ENCODE measurements at regions not wholly inside any gene's neighbourhood (a gene's known extent, or its start where the extent isn't known, plus 50 kb on each side); places are given as distances from the start of the nearest gene placed in this dataset.

DNA sequence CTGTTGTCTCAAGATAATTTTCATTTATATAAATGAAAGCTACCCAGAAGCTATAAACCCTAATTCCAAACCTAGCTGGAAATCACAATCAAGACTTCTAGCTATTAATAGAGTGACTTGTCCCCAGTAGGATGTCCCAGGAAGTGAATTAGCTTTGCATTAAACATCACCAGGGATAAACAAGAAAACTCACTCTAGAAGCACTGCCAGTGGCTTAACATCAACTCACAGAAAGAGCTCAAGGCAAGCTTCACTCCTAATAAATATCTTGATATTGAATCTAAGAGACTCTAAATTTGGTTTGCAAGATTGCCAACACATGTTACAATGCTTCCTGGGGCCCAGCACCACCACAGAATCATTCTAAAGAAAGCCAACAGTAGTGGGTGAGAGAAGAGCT is 468.7 kb upstream of the FAM241A start:
- no peaks in the 10 kb centered on the region for H3K36me3 ChIP-seq (ENCODE audit: control insufficient read depth, insufficient read depth, low read length)
- H3K27me3 ChIP-seq (replicated peaks; ENCODE audit: control insufficient read depth, insufficient read depth, low read length), result no peaks in the 10 kb centered on the region
- H3K4me1 ChIP-seq, result no peaks in the 10 kb centered on the region
- Mint-ChIP-seq H3K4me3 (ENCODE audit: unreplicated experiment) (no peak overlapping the region), H3K27me3 (ENCODE audit: insufficient read depth, unreplicated experiment) (peaks cover 3% of the 10 kb centered on the region), H3K4me1 (ENCODE audit: low read depth, unreplicated experiment) (no peaks in the 10 kb centered on the region), H3K27ac (ENCODE audit: unreplicated experiment) (no peak overlapping the region), H3K9me3 (ENCODE audit: unreplicated experiment) (no peaks in the 10 kb centered on the region), H3K36me3 (ENCODE audit: insufficient read depth, unreplicated experiment) (no peaks in the 10 kb centered on the region)
- no TSS peak for BruUV-seq (replicated peaks)
- TF ChIP-seq, protein P1, sequence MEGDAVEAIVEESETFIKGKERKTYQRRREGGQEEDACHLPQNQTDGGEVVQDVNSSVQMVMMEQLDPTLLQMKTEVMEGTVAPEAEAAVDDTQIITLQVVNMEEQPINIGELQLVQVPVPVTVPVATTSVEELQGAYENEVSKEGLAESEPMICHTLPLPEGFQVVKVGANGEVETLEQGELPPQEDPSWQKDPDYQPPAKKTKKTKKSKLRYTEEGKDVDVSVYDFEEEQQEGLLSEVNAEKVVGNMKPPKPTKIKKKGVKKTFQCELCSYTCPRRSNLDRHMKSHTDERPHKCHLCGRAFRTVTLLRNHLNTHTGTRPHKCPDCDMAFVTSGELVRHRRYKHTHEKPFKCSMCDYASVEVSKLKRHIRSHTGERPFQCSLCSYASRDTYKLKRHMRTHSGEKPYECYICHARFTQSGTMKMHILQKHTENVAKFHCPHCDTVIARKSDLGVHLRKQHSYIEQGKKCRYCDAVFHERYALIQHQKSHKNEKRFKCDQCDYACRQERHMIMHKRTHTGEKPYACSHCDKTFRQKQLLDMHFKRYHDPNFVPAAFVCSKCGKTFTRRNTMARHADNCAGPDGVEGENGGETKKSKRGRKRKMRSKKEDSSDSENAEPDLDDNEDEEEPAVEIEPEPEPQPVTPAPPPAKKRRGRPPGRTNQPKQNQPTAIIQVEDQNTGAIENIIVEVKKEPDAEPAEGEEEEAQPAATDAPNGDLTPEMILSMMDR (IDR thresholded peaks at IDR 0.05; ENCODE audit: insufficient read depth in 1 of 2, low read depth in 1 of 2, low read length in 1 of 2, severe bottlenecking in 1 of 2, unreplicated experiment in 1 of 2), result no peak
- H3K4me3 ChIP-seq (ENCODE audit: low read depth, low read length), result no peak overlapping the region
- intact Hi-C loops (cut with micrococcal nuclease; ENCODE audit: unreplicated experiment), result no loop called here
- H3K9me3 ChIP-seq, result no peaks in the 10 kb centered on the region
- DNase-seq, result no peak
- CTCF ChIA-PET, result no interaction called here
- POLR2A ChIA-PET, result no interaction called here

DNA sequence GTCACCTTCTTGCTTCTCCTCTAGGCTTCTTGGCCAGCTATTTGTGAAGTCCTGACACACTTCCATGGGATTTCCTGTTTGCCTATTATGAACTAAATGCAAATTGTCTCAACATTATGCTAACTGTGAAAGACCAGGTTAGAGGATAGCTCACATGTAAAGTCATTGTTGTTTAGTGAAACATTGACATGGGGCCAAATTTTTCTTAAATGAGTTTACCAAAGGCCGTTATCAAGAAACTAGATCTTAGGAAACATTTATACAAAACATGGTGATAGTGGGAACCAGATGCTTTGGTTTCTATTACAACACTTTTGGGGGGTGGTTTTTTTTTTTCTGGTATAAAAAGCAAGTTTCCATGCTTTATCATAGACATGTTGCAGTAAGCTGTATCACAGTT is 466.8 kb upstream of the FAM241A start:
- Mint-ChIP-seq H3K27ac (ENCODE audit: unreplicated experiment) (no peak overlapping the region), H3K9me3 (ENCODE audit: unreplicated experiment) (no peaks in the 10 kb centered on the region), H3K27me3 (ENCODE audit: insufficient read depth, unreplicated experiment) (peaks cover 3% of the 10 kb centered on the region), H3K36me3 (ENCODE audit: insufficient read depth, unreplicated experiment) (no peaks in the 10 kb centered on the region), H3K4me3 (ENCODE audit: unreplicated experiment) (no peak overlapping the region), H3K4me1 (ENCODE audit: low read depth, unreplicated experiment) (no peaks in the 10 kb centered on the region)
- no TSS peak for BruUV-seq (replicated peaks)
- H3K4me1 ChIP-seq, result no peaks in the 10 kb centered on the region
- CTCF ChIA-PET, result no interaction called here
- no peaks in the 10 kb centered on the region for H3K36me3 ChIP-seq (ENCODE audit: control insufficient read depth, insufficient read depth, low read length)
- no peak for DNase-seq
- H3K27me3 ChIP-seq (replicated peaks; ENCODE audit: control insufficient read depth, insufficient read depth, low read length), result no peaks in the 10 kb centered on the region
- intact Hi-C loops (cut with micrococcal nuclease; ENCODE audit: unreplicated experiment), result no loop called here
- TF ChIP-seq, protein P1 (IDR thresholded peaks at IDR 0.05; ENCODE audit: insufficient read depth in 1 of 2, low read depth in 1 of 2, low read length in 1 of 2, severe bottlenecking in 1 of 2, unreplicated experiment in 1 of 2), result no peak
- POLR2A ChIA-PET, result no interaction called here
- H3K4me3 ChIP-seq (ENCODE audit: low read depth, low read length), result no peak overlapping the region
- H3K9me3 ChIP-seq, result no peaks in the 10 kb centered on the region

DNA sequence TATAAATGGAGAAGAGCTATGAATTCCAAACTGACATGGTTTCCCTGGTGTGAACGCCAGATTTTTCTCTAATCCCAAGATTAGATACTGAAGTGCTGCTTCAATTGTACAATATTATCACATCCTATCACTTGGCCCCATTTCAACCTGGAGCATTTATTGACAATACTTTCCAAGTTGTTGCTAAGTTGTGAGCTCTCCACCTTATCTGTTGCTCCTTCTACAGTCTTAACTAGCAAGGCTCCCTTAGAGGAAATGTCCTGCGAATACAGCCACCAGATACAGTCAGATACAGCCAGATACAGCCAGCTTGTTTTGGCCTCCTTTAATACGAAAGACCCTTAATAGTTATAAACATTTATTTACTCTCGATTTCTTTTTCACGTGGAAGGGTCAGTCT is 466.3 kb upstream of the FAM241A start:
- H3K4me3 ChIP-seq (ENCODE audit: low read depth, low read length), result no peak overlapping the region
- H3K9me3 ChIP-seq, result no peaks in the 10 kb centered on the region
- no peaks in the 10 kb centered on the region for H3K4me1 ChIP-seq
- Mint-ChIP-seq H3K4me3 (ENCODE audit: unreplicated experiment) (no peak overlapping the region), H3K27ac (ENCODE audit: unreplicated experiment) (no peak overlapping the region), H3K4me1 (ENCODE audit: low read depth, unreplicated experiment) (no peaks in the 10 kb centered on the region), H3K9me3 (ENCODE audit: unreplicated experiment) (no peaks in the 10 kb centered on the region), H3K27me3 (ENCODE audit: insufficient read depth, unreplicated experiment) (peaks cover 4% of the 10 kb centered on the region), H3K36me3 (ENCODE audit: insufficient read depth, unreplicated experiment) (no peaks in the 10 kb centered on the region)
- no TSS peak for BruUV-seq (replicated peaks)
- CTCF ChIA-PET, result no interaction called here
- DNase-seq, result no peak
- no peaks in the 10 kb centered on the region for H3K36me3 ChIP-seq (ENCODE audit: control insufficient read depth, insufficient read depth, low read length)
- intact Hi-C loops (cut with micrococcal nuclease; ENCODE audit: unreplicated experiment), result no loop called here
- H3K27me3 ChIP-seq (replicated peaks; ENCODE audit: control insufficient read depth, insufficient read depth, low read length), result no peaks in the 10 kb centered on the region
- TF ChIP-seq, protein P1 (IDR thresholded peaks at IDR 0.05; ENCODE audit: insufficient read depth in 1 of 2, low read depth in 1 of 2, low read length in 1 of 2, severe bottlenecking in 1 of 2, unreplicated experiment in 1 of 2), result no peak
- POLR2A ChIA-PET, result no interaction called here
